ENCODE measurements at regions not wholly inside any gene's neighbourhood (a gene's known extent, or its start where the extent isn't known, plus 50 kb on each side); places are given as distances from the start of the nearest gene placed in this dataset.
A peak's percentile ranks its signal among the peaks of the same experiment; 100 is the strongest.

DNA sequence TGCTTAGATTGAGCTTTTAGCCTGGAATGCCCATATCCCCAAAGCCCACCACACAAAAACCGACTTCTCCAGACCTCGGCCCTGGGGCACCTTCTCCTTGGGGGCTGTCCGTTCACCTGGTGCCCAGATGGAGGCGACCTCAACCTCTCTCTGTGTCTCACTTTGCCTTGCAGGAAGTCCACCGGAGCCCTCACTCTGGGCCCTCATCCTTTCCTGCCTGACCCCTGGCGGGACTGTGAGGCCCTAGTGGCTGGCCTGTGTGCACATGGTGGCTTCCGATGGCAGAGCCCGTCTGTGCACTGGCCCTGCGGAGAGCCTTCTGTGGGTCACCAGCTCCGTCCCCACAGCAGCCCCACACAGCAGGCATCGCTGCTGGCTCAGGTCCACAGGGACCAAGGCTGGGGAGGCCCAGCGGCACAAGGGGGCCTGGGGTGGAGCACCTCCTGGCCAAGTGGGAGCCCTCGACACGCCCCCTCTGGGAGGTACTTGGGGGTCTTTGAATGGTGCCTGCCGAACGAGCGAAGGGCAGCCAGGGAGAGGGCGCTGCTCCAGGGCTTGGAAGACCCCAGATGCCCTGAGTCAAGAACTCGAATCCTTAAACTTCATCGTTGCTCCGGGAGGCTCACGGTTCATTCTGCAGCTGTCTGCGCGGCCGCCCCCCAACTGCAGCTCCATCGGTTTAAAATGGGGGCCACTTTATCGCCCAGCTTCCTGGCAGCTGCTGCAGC lies 97.2 kb upstream of the ADRA2C start:
- no peak for DNase-seq (ENCODE audit: low spot score)

DNA sequence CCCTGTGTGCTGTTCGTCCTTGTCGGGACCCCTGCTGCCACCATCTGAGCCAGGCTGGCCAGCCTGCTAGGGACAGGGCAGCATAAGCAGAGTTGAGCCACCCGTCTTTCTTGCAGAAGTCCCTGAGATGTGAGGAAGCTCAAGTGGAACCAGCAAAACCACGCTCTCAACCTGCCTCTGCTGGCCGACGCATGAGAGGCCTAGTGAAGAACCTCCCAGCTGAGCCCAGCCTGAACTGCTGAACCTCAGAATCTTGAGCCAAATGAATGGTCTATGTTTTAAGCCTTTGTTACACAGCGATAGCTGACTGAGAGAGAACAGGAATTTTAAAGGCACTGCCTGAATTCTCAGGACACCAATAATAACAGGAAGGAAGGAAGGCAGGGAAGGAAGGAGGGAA lies 98.9 kb upstream of the ADRA2C start:
- DNase-seq (ENCODE audit: low spot score), result no peak

DNA sequence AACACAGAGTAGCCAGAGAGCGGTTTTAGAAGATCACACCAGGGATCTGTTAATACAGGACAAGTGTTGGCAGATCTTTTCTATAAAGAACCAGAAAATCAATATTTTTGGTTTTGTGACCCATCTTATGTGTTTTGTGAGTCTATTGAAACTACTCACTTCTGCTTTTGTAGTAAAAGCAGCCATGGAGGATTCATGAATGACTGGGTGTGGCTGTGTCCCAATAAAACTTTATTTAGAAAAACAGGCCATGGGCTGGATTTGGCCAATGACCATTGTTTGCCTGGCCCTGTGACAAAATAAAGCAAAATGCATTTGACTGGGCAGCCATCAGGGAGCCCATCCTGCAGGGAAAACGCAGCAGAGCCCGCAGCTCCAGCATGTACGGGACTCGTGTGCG lies 99.9 kb upstream of the ADRA2C start:
- no peak for DNase-seq (ENCODE audit: low spot score)

DNA sequence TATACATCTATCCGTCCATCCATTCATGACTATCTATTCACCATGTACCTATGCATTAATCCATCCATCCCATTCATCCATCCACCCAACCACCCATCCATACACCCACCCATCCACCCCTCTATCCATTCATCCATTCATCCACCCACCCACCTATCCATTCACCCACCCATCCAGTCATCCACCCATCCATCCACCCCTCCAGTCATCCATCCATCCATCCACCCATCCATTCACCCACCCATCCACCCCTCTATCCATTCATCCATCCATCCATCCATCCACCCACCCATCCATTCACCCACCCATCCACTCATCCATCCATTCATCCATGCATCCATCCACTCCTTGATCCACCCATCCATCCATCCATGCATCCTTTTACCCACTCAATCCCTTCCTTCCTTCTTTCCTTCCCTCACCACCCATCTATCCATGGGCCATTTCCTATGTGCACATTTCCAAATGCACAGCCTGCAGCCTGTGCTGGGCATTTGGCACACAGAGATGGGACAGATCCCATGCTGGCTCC lies 100.8 kb upstream of the ADRA2C start:
- no peak for DNase-seq (ENCODE audit: low spot score)

DNA sequence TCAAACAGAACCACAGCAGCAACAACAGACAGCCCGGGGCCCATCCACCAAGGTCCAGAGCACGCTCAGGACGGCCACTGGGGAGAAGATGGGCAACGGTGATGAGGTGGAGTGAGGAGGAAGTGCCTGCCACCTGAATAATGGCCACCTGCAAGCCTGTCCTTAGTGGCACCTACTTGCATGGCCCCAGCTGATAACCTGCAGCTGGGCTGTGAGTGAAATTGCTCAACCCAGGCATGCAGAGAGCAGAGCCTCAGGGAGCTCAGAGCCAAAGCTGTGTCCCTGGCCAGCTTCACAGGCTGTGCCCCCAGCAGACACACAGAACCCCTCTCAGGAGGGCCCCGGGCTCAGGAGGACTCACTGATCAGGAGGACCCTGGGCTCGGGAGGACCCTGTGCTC lies 102.4 kb upstream of the ADRA2C start:
- no peak for DNase-seq (ENCODE audit: low spot score)

DNA sequence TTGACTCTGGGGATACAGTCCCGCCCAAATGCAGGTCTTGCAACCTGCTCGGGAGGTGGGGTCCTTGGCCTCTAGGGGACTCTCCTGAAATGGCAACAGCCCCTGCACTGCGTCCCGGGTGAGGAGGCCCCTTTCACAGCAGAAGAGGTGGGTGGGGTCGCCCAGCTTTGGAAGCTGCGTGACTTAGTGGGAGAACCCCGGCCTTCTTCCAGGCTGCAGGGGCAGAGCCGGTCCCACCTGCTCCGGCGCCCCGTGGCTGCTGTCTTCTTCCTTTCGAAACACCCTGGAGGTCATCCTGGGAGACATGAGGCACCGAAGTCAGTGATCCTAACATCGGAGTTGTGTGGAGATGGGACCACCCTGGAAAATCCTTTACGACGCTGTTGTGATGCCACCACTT lies 103.7 kb upstream of the ADRA2C start:
- DNase-seq (ENCODE audit: low spot score), result no peak

DNA sequence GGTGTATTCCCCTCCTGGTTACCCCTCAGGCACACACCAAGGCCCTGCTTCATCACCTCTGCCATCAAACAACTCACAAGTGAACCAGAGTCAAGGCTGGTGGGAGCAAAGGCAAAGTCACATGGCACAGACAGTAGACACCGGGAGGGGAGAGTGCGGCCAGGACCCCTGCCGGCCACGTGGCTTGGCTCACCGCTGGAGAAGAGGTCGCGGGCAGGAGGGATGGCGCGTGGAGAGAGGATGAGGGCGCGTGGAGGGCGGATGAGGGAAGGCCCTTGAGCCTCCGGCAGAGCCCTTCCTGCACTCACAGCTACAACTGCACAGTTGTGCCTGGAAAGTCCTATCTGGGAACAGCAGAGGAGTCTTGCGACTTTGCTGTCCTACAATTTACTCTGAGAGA lies 104.2 kb upstream of the ADRA2C start:
- no peak for DNase-seq (ENCODE audit: low spot score)

DNA sequence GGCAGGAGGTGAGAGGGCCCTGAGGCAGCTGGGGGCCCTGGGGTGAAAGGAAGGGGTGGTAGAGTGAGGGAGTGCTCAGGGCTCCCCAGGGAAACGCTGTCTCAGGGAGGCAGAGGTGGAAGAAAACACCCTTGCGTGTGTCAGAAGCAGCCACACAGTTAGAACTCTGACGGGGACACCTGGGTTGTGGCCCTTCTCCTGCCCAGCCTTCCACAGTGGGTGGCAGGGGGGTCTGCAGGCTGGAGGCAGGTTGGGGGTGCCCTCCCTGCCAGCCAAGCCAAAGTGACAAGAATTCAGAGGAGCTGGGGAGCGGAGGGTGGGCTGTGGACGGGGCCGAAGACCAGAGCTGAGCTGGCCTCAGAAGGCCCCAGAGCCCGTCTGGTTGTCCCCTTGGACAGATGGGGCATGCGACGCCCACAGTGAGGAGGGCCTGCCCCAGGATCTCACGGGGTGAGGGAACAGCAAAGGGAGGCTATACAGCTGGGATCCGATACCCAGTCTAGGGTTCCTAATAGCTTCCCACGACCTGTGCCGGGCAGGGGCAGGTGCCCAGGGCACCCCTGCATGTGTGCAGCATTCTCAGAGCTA lies 105.2 kb upstream of the ADRA2C start:
- DNase-seq (ENCODE audit: low spot score), result no peak

DNA sequence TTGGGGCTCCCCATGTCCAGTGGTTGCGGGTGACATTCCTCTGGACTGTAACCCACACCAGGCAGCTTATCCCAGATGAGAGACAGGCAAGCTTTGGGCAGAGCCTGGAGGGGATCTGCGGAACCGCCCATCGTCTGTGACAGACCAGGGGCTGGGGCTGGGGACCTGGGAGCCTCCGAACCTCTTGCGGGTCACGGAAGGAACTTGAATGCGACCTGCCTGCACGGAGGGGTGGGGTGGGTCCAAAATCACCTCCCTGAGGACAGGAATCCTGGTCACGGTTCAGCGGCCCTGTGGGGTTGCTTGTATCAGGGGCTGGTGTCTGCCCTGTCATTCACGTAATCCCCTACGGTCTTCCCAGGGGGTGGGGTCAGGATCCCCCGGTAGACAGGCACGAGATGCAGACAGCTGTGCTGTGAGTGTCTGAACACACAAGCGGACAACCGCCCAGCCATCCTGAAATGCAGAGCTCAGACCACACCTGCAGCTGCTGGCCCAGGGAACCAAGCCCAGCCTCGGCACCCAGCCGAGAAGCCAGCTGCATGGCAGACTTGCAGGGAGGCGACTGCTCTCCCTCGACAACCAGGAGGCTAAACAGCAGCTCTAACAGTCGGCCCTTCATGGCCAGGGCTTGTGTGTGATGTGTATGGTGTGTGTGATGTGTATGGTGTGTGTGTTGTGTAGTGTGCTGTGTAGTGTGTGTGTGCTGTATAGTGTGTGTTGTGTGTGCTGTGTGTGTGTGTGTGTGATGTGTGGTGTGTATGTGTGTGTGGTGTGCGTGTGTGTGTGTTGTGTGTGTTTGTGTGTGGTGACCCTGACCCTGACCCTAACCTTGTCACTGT lies 105.9 kb upstream of the ADRA2C start:
- peak; percentile 76 for DNase-seq (ENCODE audit: low spot score)

DNA sequence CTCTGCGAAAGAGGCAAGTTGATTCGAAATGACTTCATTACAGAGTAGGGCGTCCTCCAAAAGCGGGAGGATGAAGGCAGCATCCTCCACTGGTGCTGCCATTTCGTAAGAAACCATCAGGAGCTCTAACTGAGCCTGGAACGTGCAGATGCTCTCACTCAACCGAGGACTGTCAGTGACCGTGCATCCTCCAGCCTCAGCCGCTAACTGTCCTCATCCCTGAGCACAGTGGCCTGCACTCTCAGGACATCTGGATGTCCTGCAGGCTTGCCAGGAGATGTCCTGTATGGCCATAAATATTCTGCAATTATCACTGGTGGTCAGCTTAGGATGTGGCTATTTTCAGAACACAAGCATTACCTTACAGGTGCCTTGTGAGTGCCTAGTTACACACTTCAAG lies 107.1 kb upstream of the ADRA2C start:
- no peak for DNase-seq (ENCODE audit: low spot score)

DNA sequence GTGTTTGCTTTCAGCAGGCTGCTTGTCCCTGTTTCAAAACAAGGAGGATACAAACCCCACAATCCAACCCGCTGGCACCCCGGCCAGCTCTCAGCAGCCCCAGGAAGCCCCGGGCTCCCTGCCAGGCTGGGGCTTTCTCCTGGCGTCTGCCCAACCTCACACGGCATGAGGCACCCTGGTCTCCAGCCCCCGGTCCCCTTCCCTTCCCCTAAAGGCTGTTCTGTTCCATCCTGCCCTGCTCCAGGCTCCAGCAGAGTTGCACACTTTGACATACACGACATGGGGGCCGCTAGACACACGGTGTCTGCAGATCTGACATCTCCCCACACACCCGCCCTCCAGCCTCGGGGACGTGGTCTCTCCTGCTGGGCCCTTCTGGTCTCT lies 107.7 kb upstream of the ADRA2C start:
- no peak for DNase-seq (ENCODE audit: low spot score)

DNA sequence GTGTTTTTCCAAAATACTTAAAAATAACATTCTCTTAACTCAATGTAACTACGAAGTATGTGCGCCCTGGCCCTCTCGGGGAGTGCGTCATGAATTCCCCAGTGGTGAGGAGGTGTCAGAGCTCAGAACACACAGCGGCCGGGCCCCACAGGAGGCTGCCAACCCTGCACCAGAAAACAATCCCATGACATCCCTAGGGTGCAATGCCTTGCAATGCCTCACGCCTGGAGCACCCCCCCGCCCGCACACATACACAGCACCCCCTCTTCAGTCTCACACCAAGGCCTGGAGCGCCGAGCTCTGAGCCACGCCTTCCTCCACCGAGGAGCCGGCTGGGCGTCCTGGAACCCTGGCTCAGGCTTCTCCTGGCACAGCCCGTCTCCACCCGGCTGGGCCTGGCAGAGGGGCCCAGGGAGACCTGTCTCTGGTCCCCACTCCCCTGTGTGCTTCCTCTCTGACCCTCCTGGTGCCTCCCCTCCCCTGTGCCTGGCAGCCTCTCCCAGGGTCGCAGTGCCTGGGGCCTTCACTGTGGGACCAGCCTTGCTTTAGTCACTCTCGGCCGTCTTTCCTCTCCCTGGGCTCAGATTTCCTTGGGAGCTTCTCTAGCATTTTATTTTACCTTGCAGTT lies 108.2 kb upstream of the ADRA2C start:
- DNase-seq (ENCODE audit: low spot score), result no peak

DNA sequence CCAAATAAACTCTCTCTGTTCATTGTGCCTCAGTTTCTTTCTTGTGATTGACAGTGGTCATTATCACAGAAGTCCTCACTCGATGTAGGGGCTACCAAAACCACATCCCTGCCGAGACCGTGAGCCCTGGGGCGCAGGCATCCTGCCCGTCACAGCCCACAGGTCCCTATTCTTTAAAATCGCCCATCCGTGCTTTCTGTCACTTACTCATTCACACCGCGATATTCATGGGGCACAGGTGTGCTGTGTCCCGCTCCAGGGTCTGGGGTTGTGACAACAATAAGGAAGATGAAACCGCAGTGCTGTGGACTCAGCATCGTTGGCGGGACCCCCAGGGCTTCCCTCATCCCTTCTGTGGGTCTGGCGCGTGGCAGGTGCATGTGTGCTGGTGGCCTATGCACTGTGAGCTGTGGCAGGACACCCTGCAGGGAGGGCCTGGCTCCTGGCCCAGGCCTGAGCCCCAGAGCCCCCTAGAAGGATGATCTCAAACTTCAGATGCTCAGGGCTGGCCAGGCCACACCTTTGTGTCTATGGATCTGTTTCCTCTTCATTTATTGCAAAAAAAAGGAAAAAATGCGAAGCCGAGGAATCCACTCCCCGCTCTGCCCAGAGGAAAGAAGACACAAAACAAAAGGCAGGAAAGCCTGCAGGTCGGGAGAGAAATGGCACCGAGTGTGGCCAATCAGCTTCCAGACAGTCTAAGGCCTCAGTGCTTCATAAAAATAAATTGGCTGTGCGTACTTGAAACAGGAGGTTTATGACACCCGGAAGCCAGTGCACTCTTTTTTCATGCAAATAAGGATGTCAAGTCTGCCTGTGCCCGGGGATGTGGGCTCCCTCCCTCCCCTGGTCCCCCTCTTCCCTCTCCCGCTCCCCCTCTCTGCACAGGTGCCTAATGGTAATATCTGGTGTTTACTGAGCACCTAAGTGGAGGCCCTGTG lies 109.5 kb upstream of the ADRA2C start:
- no peak for DNase-seq (ENCODE audit: low spot score)

DNA sequence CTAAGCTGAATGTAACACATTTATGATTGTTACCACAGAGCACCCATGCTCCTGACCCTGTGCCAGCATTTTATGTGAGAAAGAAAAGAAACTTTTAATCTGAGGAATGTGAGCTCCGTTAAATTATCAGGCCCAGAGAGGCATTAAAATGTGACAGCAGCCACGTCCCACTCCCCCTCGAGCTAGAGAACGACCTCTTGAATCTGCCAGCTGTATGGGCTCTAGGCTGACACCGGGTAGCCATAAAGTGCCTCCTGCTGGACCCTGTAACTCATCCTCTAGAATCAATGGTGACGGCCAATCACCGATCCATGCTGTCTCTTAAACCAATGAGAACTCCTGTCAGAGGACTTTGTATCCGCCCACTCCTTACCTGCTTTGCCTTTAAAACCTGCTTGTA lies 110.2 kb upstream of the ADRA2C start:
- DNase-seq (ENCODE audit: low spot score), result no peak

DNA sequence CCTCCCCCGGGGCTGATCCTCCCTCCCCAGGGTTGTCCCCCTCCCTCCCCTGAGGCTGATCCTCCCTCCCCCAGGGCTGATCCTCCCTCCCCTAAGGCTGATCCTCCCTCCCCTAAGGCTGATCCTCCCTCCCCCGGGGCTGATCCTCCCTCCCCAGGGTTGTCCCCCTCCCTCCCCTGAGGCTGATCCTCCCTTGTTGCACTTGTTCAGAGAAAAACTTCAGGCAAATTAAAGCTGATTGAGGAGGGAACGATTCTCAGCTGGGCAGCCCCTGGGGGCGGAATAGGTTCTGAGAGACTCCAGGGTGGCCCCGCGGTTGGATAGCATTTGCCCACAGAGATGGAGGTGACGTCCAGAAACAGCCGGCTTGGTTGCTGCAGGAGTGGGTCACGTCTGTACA lies 110.7 kb upstream of the ADRA2C start:
- DNase-seq (ENCODE audit: low spot score), result no peak

DNA sequence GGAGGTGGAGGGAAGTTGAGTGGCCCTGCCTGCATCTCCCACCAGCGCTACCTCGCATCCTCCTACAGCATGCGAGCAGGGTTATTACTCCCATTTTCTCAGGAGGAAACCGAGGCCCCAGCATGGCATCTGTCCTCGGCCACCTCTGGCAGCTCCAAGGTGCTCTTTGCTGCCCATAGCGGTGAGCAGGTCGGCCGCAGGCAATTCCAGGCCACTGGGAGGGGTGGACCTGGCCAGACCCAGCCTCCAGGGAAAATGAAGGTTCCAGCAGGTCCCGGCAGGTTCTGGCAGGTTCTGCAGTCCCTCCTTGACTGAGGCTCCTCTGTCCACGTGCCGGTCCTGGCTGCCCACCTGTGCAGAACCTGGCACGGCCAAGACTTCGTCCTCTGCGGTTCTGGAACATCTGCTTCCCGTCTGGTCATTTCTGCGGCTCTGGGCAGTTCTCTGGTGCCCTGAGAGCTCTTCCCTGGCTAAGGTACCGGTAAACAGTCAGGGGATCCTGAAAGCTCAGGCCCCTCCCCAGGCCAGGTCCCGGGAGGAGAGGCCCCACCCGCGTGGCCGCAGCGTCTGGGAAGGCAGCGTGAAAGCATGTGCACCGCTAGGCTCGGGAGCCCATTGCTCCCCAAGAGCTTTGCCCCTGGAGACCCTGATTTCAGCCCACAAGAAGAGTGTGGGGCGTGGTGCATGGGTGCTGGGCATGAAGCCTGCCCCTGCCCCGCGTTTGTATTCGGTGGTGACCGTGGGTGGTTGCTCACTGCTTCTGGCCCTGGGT lies 112.0 kb upstream of the ADRA2C start:
- DNase-seq (ENCODE audit: low spot score), result no peak

DNA sequence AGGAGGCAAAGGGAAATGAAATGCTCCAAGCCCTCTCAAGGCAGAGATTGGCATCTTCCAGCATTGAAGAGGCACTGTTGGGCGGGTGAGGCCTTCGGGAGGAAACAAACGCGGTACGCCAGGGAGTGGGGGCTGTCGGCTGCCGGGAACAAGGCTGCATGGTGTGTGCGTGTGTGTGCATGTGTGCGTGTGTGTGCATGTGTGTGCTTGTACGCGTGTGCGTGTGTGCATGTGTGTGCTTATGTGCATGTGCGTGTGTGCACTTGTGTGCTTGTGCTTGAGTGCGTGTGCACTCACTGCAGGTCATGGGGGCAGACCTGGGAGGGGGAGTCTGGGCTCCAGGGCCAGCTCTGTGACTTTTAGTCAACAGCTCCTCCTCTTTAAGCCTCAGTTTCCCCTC lies 113.6 kb upstream of the ADRA2C start:
- no peak for DNase-seq (ENCODE audit: low spot score)

DNA sequence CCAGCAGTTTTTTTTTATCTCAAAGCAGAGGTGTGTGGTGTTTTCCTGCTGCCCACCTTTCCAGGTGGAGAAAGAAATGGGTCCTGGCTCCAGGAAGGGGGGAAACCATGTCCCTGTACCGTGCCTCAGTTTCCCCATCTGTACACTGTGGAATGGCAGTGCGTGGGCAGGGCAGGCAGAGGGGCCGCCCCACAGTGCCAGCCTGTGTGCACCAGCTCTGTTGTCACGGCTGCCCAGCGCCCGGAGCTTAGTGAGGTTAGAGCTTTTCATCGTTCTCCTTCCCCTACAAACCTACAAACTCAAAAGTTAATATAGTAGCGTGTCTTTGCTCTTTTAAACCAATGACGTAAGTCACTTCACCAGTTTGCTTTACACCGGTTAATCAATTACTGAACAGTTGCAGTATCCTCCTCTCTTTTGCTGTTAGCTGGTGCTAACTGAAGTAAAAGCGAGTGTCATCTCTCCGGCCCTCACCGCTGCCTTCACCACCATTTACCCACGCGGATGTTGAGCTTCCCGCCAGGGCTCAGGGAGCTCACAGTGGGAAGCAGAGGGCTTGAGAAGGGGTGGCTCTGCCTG lies 114.8 kb upstream of the ADRA2C start:
- no peak for DNase-seq (ENCODE audit: low spot score)

DNA sequence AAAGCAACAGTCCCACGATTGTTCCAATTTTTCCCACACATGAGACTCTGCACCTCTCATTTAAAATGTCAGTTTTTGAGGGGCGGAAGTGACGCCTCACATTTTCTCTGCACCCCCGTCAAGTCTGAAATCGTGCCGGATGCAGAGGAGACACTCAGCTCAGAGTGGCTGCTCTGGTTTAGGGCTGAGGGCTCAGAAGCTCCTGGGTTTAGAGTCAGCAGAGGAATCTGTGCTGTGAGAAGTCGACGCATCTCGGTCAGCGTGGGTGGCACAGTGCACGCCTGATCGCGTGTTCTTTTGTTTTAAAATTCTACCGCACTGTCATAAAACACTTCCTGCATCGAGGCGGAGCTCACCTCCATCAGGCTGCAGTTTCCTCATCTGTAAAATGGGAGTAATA lies 116.7 kb upstream of the ADRA2C start:
- DNase-seq (ENCODE audit: low spot score), result no peak

DNA sequence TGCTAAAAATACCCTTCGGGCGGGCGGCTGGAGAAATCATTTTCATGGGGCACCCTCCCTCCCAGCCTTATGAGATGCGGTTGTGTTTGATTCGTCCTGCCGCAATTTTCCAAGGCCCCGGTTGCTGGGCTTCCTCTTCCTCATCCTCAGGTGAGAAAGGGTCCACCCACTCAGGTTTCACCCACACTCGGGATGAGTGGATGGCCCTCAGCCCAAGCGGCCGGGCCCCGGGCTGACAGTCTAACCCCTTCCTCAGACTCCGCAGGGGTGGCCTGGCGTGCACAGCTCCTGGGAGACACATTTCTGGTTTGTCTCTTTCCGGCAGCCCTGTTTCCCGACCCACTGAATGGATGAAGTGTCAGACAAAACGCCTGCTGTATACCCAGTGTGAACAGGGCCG lies 116.5 kb upstream of the LRPAP1 start:
- no peak for DNase-seq (ENCODE audit: low spot score)

Data from ecto neural progenitor cell (in vitro differentiated cells).